Adrenal gland (tissue), 9 donors: ENCODE measurements at regions not wholly inside any gene's neighbourhood (a gene's known extent, or its start where the extent isn't known, plus 50 kb on each side); places are given as distances from the start of the nearest gene placed in this dataset.

Experiments
- DNase-seq, 7 donors: peaks; one replicate each; pipeline ENCODE4 v3.0.0-alpha.2; 2019 to 2020
- H3K27ac ChIP-seq, 5 donors: fragments of 200-600 bp; sonication (generic) in 4 of 5; 1 replicate in 3 of 5; 2 replicates in 2 of 5; pipeline versions ENCODE4 v1.5.1 to v1.8.0; 2016 to 2020; ENCODE audit warnings: mild to moderate bottlenecking in 1 of 5
- H3K27me3 ChIP-seq: fragments of 200-600 bp; 2 replicates; pipeline ENCODE4 v1.8.0; 2021
- H3K36me3 ChIP-seq, 2 donors: fragments of 200-600 bp; replicated peaks in 1 of 2; 1 replicate in 1 of 2; 2 replicates in 1 of 2; pipeline versions ENCODE4 v1.5.1 to v1.8.0; 2018 to 2022
- H3K4me1 ChIP-seq, 2 donors: fragments of 200-600 bp; replicated peaks in 1 of 2; 1 replicate in 1 of 2; 2 replicates in 1 of 2; pipeline versions ENCODE4 v1.5.1 to v1.8.0; 2018 to 2021
- H3K4me3 ChIP-seq, 4 donors: fragments of 200-600 bp; sonication (generic) in 3 of 4; one replicate each; pipeline ENCODE4 v1.5.1; 2016 to 2018
- H3K9me3 ChIP-seq, 3 donors: fragments of 200-600 bp; sonication (generic) in 1 of 3; replicated peaks in 1 of 3; 1 replicate in 2 of 3; 2 replicates in 1 of 3; pipeline versions ENCODE4 v1.5.1 to v1.8.0; 2016 to 2021
- POLR2A ChIP-seq, 2 donors: fragments of 450-650 bp; IDR thresholded peaks; one replicate each; pipeline ENCODE4 v1.6.1; 2017; ENCODE audit warnings: antibody characterized with exemption in 2 of 2, mild to moderate bottlenecking in 2 of 2, moderate library complexity in 1 of 2
- WGBS, 4 donors: extraction: QIAGEN DNeasy Blood & Tissue Kit in 2 of 4; methylation state at CpG; one replicate each; pipeline versions ENCODE4 v1.1.5 to v1.1.7; 2013 to 2017; 5-methylcytosine and 5-hydroxymethylcytosine counted together
- intact Hi-C, 2 donors: fragments of 100-400 bp; cut with DNase I; formaldehyde crosslinking; loops; one replicate each; pipeline versions ENCODE4 v1.14.1 to v1.15.0; 2022 to 2023
- TF ChIP-seq, protein P1 (sequence below), 6 experiments: fragments of 450-650 bp in 4 of 6; fragments of 200-600 bp in 2 of 6; sonication (generic) in 1 of 6; IDR thresholded peaks; 1 replicate in 5 of 6; 2 replicates in 1 of 6; pipeline versions ENCODE4 v1.5.1 to v1.8.0; 2016 to 2021; ENCODE audit warnings: antibody characterized with exemption in 6 of 6, mild to moderate bottlenecking in 2 of 6, moderate library complexity in 1 of 6
- donor health status: healthy with polysubstance abuse.
- donor health status: Bipolar disorder and iron deficiency.
- donor health status: DM: yes; HTN: yes; CAD: no.
- donor health status: DM: no; HTN: no; CAD: no.
- donor health status: DM: no; HTN: no; CAD: no.

DNA sequence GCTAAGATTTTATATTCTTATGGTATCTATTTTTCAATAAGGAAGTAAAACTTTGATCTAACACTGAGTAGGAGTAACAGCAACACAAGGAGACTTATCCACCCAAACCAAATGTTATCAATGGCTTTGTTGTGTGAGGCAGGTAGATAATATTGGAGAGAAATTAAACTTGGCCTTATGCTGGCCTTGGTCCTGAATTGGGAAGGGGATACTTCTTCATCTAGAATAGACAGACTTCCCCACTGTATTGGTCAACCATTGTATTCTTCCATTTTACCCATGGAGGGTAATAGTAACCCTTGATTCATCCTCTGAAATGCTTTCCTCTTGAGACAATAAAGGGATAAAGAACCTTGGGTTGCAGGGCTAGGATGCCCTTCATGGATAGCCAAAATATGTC is 76.3 kb upstream of the ANKFN1 start:
- no peak overlapping the region for H3K27ac ChIP-seq
- H3K27me3 ChIP-seq: no peaks in the 10 kb centered on the region
- TF ChIP-seq, protein P1, sequence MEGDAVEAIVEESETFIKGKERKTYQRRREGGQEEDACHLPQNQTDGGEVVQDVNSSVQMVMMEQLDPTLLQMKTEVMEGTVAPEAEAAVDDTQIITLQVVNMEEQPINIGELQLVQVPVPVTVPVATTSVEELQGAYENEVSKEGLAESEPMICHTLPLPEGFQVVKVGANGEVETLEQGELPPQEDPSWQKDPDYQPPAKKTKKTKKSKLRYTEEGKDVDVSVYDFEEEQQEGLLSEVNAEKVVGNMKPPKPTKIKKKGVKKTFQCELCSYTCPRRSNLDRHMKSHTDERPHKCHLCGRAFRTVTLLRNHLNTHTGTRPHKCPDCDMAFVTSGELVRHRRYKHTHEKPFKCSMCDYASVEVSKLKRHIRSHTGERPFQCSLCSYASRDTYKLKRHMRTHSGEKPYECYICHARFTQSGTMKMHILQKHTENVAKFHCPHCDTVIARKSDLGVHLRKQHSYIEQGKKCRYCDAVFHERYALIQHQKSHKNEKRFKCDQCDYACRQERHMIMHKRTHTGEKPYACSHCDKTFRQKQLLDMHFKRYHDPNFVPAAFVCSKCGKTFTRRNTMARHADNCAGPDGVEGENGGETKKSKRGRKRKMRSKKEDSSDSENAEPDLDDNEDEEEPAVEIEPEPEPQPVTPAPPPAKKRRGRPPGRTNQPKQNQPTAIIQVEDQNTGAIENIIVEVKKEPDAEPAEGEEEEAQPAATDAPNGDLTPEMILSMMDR (IDR thresholded peaks at IDR 0.05): no peak
- no peak for TF ChIP-seq POLR2A (IDR thresholded peaks at IDR 0.05)
- no peaks in the 10 kb centered on the region for H3K4me1 ChIP-seq
- H3K4me3 ChIP-seq: no peak overlapping the region
- no peaks in the 10 kb centered on the region for H3K36me3 ChIP-seq
- intact Hi-C loops: no loop called here
- H3K9me3 ChIP-seq: no peaks in the 10 kb centered on the region
- no peak for DNase-seq

DNA sequence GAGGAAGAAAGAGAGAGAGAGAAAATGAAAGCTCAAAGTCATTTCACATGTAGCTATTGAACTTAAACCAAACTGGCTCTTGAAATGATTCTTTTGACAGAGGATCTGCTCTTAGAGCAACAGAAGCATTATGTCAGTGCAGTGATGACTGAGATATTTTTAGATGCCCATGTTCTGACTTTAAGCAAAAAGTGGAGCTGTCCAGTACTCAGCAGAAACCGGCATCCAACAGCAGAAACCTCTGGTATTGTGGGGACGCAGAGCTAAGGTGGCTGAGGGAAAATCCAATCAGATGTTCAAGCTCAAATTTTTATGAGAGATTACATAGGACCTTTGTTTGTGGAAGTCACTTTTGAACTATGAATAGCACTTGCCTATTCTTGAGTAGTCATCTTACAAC is 69.8 kb upstream of the ANKFN1 start:
- Histone ChIP-seq H3K9me3 (no peaks in the 10 kb centered on the region), H3K4me1 (no peaks in the 10 kb centered on the region), H3K27ac (no peak overlapping the region), H3K27me3 (no peaks in the 10 kb centered on the region), H3K36me3 (no peaks in the 10 kb centered on the region), H3K4me3 (no peak overlapping the region)
- 66 to 77% (median 68%) methylated on average over 2 of the region's 2 CpGs for WGBS, 4 donors
- intact Hi-C loops: no loop called here
- no peak for DNase-seq
- TF ChIP-seq, protein P1 (IDR thresholded peaks at IDR 0.05): no peak
- TF ChIP-seq POLR2A (IDR thresholded peaks at IDR 0.05): no peak

DNA sequence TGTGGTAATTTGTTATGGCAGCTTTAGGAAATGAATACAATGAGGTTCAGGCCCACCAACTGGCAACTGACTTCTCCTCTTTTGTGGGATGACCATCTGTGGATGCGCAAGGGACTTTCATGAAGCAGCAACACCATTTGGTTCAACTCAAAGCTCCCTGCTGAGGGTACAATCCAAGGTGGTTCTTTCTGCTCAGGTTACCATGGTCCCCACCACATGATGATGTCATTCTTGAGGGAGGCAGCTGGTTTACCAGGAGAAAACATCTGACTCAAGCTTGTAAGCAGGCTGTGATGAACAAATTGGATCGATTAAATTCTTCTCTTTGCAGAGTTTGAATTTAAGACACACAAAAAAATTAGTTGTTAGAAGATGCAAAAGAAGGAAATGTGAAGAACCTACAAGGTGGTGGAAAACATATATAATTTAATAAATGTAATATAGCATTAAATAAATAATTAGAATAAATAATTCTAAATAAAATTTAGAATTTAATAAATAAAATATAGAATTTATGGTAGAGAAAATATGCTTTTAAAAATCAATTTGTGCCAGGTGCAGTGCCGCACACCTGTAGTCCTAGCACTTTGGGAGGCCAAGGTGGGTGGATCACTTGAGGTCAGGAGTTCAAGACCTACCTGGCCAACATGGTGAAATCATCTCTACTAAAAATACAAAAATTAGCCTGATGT is 67.6 kb upstream of the ANKFN1 start:
- Histone ChIP-seq H3K4me1 (no peaks in the 10 kb centered on the region), H3K27me3 (no peaks in the 10 kb centered on the region), H3K4me3 (no peak overlapping the region), H3K9me3 (no peaks in the 10 kb centered on the region), H3K27ac (no peak overlapping the region), H3K36me3 (no peaks in the 10 kb centered on the region)
- TF ChIP-seq, protein P1 (IDR thresholded peaks at IDR 0.05): no peak
- no peak for TF ChIP-seq POLR2A (IDR thresholded peaks at IDR 0.05)
- WGBS, 4 donors: 83 to 90% (median 89%) methylated on average over 3 of the region's 3 CpGs
- intact Hi-C loops: no loop called here
- no peak for DNase-seq

DNA sequence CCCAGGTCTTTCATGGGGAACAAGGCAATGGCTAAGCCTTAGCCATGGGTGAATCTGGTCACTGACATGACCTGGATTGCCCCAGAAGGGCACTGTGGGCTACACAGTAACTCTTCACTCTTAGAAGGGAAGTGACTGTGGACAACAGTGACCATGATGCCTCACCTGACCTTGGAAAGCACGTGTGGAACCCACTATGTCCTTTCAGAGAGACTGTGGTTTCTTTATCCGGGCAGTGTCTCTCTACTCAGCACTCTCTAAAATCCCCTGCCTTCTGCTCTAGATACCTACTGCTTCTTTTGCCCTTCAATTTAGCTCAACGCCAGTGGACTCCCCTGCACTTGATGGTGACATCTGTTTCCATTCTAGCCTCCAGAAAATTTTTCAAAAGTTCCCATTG is 66.1 kb upstream of the ANKFN1 start:
- Histone ChIP-seq H3K9me3 (no peaks in the 10 kb centered on the region), H3K27ac (no peak overlapping the region), H3K27me3 (no peaks in the 10 kb centered on the region), H3K4me1 (no peaks in the 10 kb centered on the region), H3K36me3 (no peaks in the 10 kb centered on the region), H3K4me3 (no peak overlapping the region)
- TF ChIP-seq, protein P1 (IDR thresholded peaks at IDR 0.05): no peak
- no peak for TF ChIP-seq POLR2A (IDR thresholded peaks at IDR 0.05)
- intact Hi-C loops: no loop called here
- 48 to 71% (median 55%) methylated on average over 2 to 3 of the region's 3 CpGs for WGBS, 4 donors
- DNase-seq: no peak
